Trophoblast cell (in vitro differentiated cells and primary cell): ENCODE measurements at regions not wholly inside any gene's neighbourhood (a gene's known extent, or its start where the extent isn't known, plus 50 kb on each side); places are given as distances from the start of the nearest gene placed in this dataset.

Experiments
- DNase-seq, 2 donors: peaks; one replicate each; pipeline ENCODE4 v3.0.0-alpha.2; 2016
- H2AFZ ChIP-seq: 2 replicates; pipeline ENCODE4 v1.6.1; 2013; ENCODE audit warnings: low read length, moderate library complexity, mild to moderate bottlenecking; ENCODE audit not compliant: insufficient read depth, poor library complexity
- H2AK5ac ChIP-seq: 2 replicates; pipeline ENCODE4 v1.6.1; 2013; ENCODE audit warnings: mild to moderate bottlenecking, low read length
- H2BK120ac ChIP-seq: 2 replicates; pipeline ENCODE4 v1.6.1; 2013; ENCODE audit warnings: low read length, mild to moderate bottlenecking, moderate library complexity; ENCODE audit not compliant: insufficient read depth, poor library complexity
- H2BK12ac ChIP-seq: 2 replicates; pipeline ENCODE4 v1.6.1; 2013; ENCODE audit warnings: mild to moderate bottlenecking, low read length, moderate library complexity
- H2BK5ac ChIP-seq: 2 replicates; pipeline ENCODE4 v1.6.1; 2013; ENCODE audit warnings: low read length, low read depth, moderate library complexity, mild to moderate bottlenecking; ENCODE audit not compliant: poor library complexity
- H3K14ac ChIP-seq: 2 replicates; pipeline ENCODE4 v1.6.1; 2013; ENCODE audit warnings: mild to moderate bottlenecking, low read length
- H3K18ac ChIP-seq: 2 replicates; pipeline ENCODE4 v1.6.1; 2013; ENCODE audit warnings: mild to moderate bottlenecking, low read length
- H3K23ac ChIP-seq: 2 replicates; pipeline ENCODE4 v1.6.1; 2013; ENCODE audit warnings: low read length
- H3K27ac ChIP-seq: 2 replicates; pipeline ENCODE4 v1.5.1; 2013; ENCODE audit warnings: low read depth, mild to moderate bottlenecking, inconsistent platforms, low read length, moderate library complexity
- H3K27me3 ChIP-seq: 2 replicates; pipeline ENCODE4 v1.6.1; 2013; ENCODE audit warnings: inconsistent platforms, mild to moderate bottlenecking, low read length, moderate library complexity; ENCODE audit not compliant: insufficient read depth
- H3K36me3 ChIP-seq, 2 experiments: 1 replicate in 1 of 2; 2 replicates in 1 of 2; pipeline ENCODE4 v1.6.1; 2013; ENCODE audit warnings: low read length in 2 of 2, mild to moderate bottlenecking in 2 of 2, moderate library complexity in 1 of 2; ENCODE audit not compliant: insufficient read depth in 2 of 2, control insufficient read depth in 1 of 2
- H3K4ac ChIP-seq: 2 replicates; pipeline ENCODE4 v1.6.1; 2013; ENCODE audit warnings: low read depth, mild to moderate bottlenecking, low read length, moderate library complexity
- H3K4me1 ChIP-seq, 2 experiments: 1 replicate in 1 of 2; 2 replicates in 1 of 2; pipeline ENCODE4 v1.6.1; 2013; ENCODE audit warnings: low read length in 2 of 2, mild to moderate bottlenecking in 2 of 2, moderate library complexity in 1 of 2; ENCODE audit not compliant: insufficient read depth in 2 of 2, control insufficient read depth in 1 of 2
- H3K4me2 ChIP-seq: 2 replicates; pipeline ENCODE4 v1.6.1; 2013; ENCODE audit warnings: inconsistent platforms, mild to moderate bottlenecking, low read length, moderate library complexity
- H3K4me3 ChIP-seq: 2 replicates; pipeline ENCODE4 v1.5.1; 2013; ENCODE audit warnings: mild to moderate bottlenecking, low read depth, low read length, inconsistent platforms
- H3K79me1 ChIP-seq: one replicate; pipeline ENCODE4 v1.6.1; 2013; ENCODE audit warnings: low read length
- H3K79me2 ChIP-seq: 2 replicates; pipeline ENCODE4 v1.6.1; 2013; ENCODE audit warnings: low read length, mild to moderate bottlenecking; ENCODE audit not compliant: control insufficient read depth, insufficient read depth, poor library complexity
- H3K9ac ChIP-seq: 2 replicates; pipeline ENCODE4 v1.6.1; 2013; ENCODE audit warnings: mild to moderate bottlenecking, low read length
- H3K9me3 ChIP-seq: 2 replicates; pipeline ENCODE4 v1.6.1; 2013; ENCODE audit warnings: low read depth, mild to moderate bottlenecking, control low read depth, inconsistent platforms, low read length; ENCODE audit not compliant: insufficient read depth
- H4K12ac ChIP-seq: 2 replicates; pipeline ENCODE4 v1.6.1; 2013; ENCODE audit warnings: low read depth, mild to moderate bottlenecking, low read length, moderate library complexity
- H4K8ac ChIP-seq: 2 replicates; pipeline ENCODE4 v1.6.1; 2013; ENCODE audit warnings: low read depth, mild to moderate bottlenecking, low read length, moderate library complexity
- H4K91ac ChIP-seq: one replicate; pipeline ENCODE4 v1.6.1; 2013; ENCODE audit warnings: low read depth, mild to moderate bottlenecking, low read length, moderate library complexity
- WGBS: extraction: QIAGEN DNeasy Blood & Tissue Kit; methylation state at CpG from one replicate; pipeline ENCODE4 v1.1.7; 2013; ENCODE audit warnings: missing lambda C conversion rate; ENCODE audit not compliant: insufficient read length, insufficient coverage; ENCODE audit errors: extremely low coverage; 5-methylcytosine and 5-hydroxymethylcytosine counted together

- no peaks in the 10 kb centered on the region for H3K79me1 ChIP-seq
- no peak overlapping the region for H3K27ac ChIP-seq
- no peak overlapping the region for H2BK12ac ChIP-seq
- H3K9me3 ChIP-seq = peaks cover 8% of the 10 kb centered on the region
- H3K4me1 ChIP-seq = no peaks in the 10 kb centered on the region
- no CpG with 5 or more reads among the region's 41 CpGs for WGBS
- H3K23ac ChIP-seq = no peak overlapping the region
- H3K36me3 ChIP-seq = no peaks in the 10 kb centered on the region
- no peak overlapping the region for H4K12ac ChIP-seq
- H2AK5ac ChIP-seq = no peak overlapping the region
- H2AFZ ChIP-seq = no peak overlapping the region
- no peak for DNase-seq
- no peak overlapping the region for H3K4ac ChIP-seq
- no peaks in the 10 kb centered on the region for H3K79me2 ChIP-seq
- H3K14ac ChIP-seq = no peak overlapping the region
- no peak overlapping the region for H2BK120ac ChIP-seq
- H4K8ac ChIP-seq = no peak overlapping the region
- no peak overlapping the region for H3K4me2 ChIP-seq
- no peak overlapping the region for H2BK5ac ChIP-seq
- H3K9ac ChIP-seq = peak overlapping the region; percentile 0
- H3K18ac ChIP-seq = no peak overlapping the region
- no peaks in the 10 kb centered on the region for H3K27me3 ChIP-seq
- H3K4me3 ChIP-seq = no peak overlapping the region
- no peak overlapping the region for H4K91ac ChIP-seq
Measured at GRCh38 chr7:351681-352480, 61.9 kb downstream of the FOXL3 start.

GRCh38 chr7:353746-354325 lies 63.9 kb downstream of the FOXL3 start:
- Histone ChIP-seq H3K4ac (no peak overlapping the region), H3K4me3 (peak overlapping the region; percentile 34), H3K18ac (no peak overlapping the region), H2AK5ac (no peak overlapping the region), H4K8ac (no peak overlapping the region), H4K12ac (no peak overlapping the region), H2BK5ac (no peak overlapping the region), H3K36me3 (no peaks in the 10 kb centered on the region), H2AFZ (no peak overlapping the region), H3K4me2 (no peak overlapping the region), H2BK120ac (no peak overlapping the region), H4K91ac (no peak overlapping the region), H3K79me2 (no peaks in the 10 kb centered on the region), H2BK12ac (no peak overlapping the region), H3K9me3 (peaks cover 8% of the 10 kb centered on the region), H3K14ac (no peak overlapping the region), H3K9ac (no peak overlapping the region), H3K27me3 (no peaks in the 10 kb centered on the region), H3K23ac (no peak overlapping the region), H3K79me1 (no peaks in the 10 kb centered on the region), H3K27ac (no peak overlapping the region), H3K4me1 (no peaks in the 10 kb centered on the region)
- no peak for DNase-seq
- no CpG with 5 or more reads among the region's 28 CpGs for WGBS

DNA sequence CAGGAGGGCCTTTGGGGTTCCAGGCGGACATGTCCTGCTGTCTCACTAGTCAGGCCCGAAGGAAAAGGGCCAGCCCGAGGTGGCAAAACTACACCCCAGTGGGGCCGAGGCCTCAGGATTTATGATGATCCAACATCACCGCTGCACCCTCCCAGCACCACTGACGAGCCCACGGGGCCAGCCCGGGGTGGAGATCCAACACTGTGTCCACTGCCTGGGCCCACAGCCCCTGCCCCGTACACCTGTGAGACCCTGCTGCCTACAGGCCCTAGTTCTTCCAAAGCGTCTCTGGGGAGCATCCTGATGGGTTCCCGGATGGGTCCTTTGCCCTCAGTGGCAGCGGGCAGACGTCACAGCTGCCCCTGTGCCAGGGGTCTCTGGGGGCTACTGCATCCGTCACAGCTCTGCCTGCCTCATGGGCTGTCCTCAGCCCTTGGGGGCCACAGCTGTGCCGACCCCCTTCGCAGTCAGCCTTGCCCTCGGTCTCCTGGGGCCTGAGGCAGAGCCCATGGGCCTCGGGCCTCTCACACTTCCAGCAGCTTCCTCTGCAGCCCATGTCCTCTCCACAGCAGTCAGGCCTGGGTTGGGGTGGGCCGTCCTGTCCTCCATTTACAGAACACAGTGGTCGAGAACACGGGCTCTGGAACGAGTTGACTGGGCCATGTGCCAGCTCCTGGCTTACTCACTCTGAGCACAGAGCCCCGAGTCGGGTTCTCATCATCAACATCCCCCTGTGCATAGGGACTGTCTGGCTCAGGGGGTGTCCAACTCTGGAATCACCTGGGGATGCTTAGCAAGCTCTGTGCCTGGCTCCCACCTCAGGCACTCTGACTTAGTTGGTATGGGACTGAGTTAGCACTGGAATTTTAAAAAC lies 64.9 kb downstream of the FOXL3 start:
- Histone ChIP-seq H3K79me1 (no peaks in the 10 kb centered on the region), H3K9ac (no peak overlapping the region), H4K12ac (no peak overlapping the region), H3K36me3 (no peaks in the 10 kb centered on the region), H3K4ac (no peak overlapping the region), H2BK12ac (no peak overlapping the region), H3K9me3 (peaks cover 8% of the 10 kb centered on the region), H3K27me3 (no peaks in the 10 kb centered on the region), H3K79me2 (no peaks in the 10 kb centered on the region), H3K4me3 (no peak overlapping the region), H2BK120ac (no peak overlapping the region), H2BK5ac (no peak overlapping the region), H4K8ac (no peak overlapping the region), H3K27ac (no peak overlapping the region), H2AK5ac (no peak overlapping the region), H3K18ac (no peak overlapping the region), H3K4me1 (no peaks in the 10 kb centered on the region), H3K23ac (no peak overlapping the region), H3K14ac (no peak overlapping the region), H4K91ac (no peak overlapping the region), H3K4me2 (no peak overlapping the region), H2AFZ (no peak overlapping the region)
- WGBS = no CpG with 5 or more reads among the region's 24 CpGs
- no peak for DNase-seq

DNA sequence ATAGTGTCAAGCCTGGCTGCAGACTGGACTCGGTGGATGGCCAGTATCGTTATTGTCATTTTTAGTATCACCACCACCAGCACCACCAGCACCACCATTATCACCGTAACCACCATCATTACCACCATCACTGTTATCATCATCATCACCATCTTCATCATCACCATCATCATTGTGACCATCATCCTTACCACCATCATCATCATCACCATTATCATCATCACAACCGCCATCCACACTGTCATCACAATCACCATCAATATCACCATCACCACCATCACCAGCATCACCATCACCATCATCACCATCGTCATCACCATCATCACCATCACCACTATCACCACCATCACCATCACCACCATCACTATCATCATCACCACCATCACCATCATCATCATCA lies 65.6 kb downstream of the FOXL3 start:
- no peaks in the 10 kb centered on the region for H3K36me3 ChIP-seq
- no peak overlapping the region for H2BK5ac ChIP-seq
- no peak overlapping the region for H3K4me2 ChIP-seq
- no peaks in the 10 kb centered on the region for H3K27me3 ChIP-seq
- H4K12ac ChIP-seq = no peak overlapping the region
- no peak overlapping the region for H3K4ac ChIP-seq
- no peak overlapping the region for H3K14ac ChIP-seq
- H3K18ac ChIP-seq = no peak overlapping the region
- no peaks in the 10 kb centered on the region for H3K79me1 ChIP-seq
- H3K27ac ChIP-seq = no peak overlapping the region
- no peaks in the 10 kb centered on the region for H3K79me2 ChIP-seq
- H3K9ac ChIP-seq = no peak overlapping the region
- H2BK12ac ChIP-seq = no peak overlapping the region
- H3K4me1 ChIP-seq = no peaks in the 10 kb centered on the region
- no peak overlapping the region for H4K8ac ChIP-seq
- H3K23ac ChIP-seq = no peak overlapping the region
- H3K9me3 ChIP-seq = peaks cover 7% of the 10 kb centered on the region
- WGBS = no CpG with 5 or more reads among the region's 5 CpGs
- H2AFZ ChIP-seq = no peak overlapping the region
- no peak overlapping the region for H2BK120ac ChIP-seq
- no peak overlapping the region for H4K91ac ChIP-seq
- H3K4me3 ChIP-seq = no peak overlapping the region
- no peak for DNase-seq
- H2AK5ac ChIP-seq = no peak overlapping the region
